HepG2 (cell line): ENCODE measurements at regions not wholly inside any gene's neighbourhood (a gene's known extent, or its start where the extent isn't known, plus 50 kb on each side); places are given as distances from the start of the nearest gene placed in this dataset.

Source experiments
- ATAC-seq: fragments of 200-7000 bp; cut with Tn5 transposase; 3 replicates; pipeline ENCODE4 v1.9.1; 2020; ENCODE audit warnings: mild to moderate bottlenecking, moderate library complexity
- BruUV-seq: library from RNA; stranded (reverse); fragments of 400-500 nt; replicated peaks from 2 replicates; lab custom pipeline; 2021; lab: Mats Ljungman, UMichigan
- CTCF ChIA-PET: fragments of 300-600 bp; formaldehyde crosslinking; extraction: SDS; loops from one replicate; lab custom pipeline; 2021; ENCODE audit warnings: low total read pairs, inconsistent platforms, low intra/inter-chr PET ratio; lab: Yijun Ruan, JAX
- POLR2A ChIA-PET: fragments of 350-600 bp; sonication (Branson Sonifier 250); formaldehyde crosslinking; loops from one replicate; lab custom pipeline; 2020; ENCODE audit warnings: antibody characterized with exemption, inconsistent platforms; lab: Yijun Ruan, JAX
- DNase-seq: peaks from one replicate; pipeline ENCODE4 v3.0.0-alpha.2; 2015; ENCODE audit warnings: low spot score
- FAIRE-seq: peaks from 3 replicates; lab custom pipeline; 2011; peaks lifted over from hg19 to GRCh38; lab: Jason Lieb, UNC
- H2AFZ ChIP-seq: one replicate; pipeline ENCODE4 v1.6.1; 2011; ENCODE audit warnings: low read length, inconsistent platforms
- H3K27ac ChIP-seq: fragments of 300-600 bp; 3 replicates; pipeline ENCODE4 v1.8.0; 2011; ENCODE audit warnings: mixed run types, mild to moderate bottlenecking, mixed read lengths, low read length, inconsistent platforms; ENCODE audit not compliant: insufficient read depth; ENCODE audit errors: extremely low read length
- H3K27me3 ChIP-seq, 2 experiments: fragments of 200-600 bp in 1 of 2; 2 replicates in 1 of 2; 3 replicates in 1 of 2; pipeline versions ENCODE4 v1.6.0 to v1.8.0; 2011; ENCODE audit warnings: low read length in 2 of 2, mild to moderate bottlenecking in 2 of 2, moderate library complexity in 2 of 2, inconsistent platforms in 1 of 2; ENCODE audit not compliant: insufficient read depth in 2 of 2, control insufficient read depth in 1 of 2
- H3K36me3 ChIP-seq, 2 experiments: fragments of 200-600 bp in 1 of 2; replicated peaks in 1 of 2; 2 replicates in 1 of 2; 3 replicates in 1 of 2; pipeline versions ENCODE4 v1.5.1 to v1.8.0; 2011; ENCODE audit warnings: low read length in 2 of 2, inconsistent platforms in 1 of 2; ENCODE audit not compliant: insufficient read depth in 2 of 2, control insufficient read depth in 1 of 2
- H3K4me1 ChIP-seq: 2 replicates; pipeline ENCODE4 v1.5.1; 2012; ENCODE audit warnings: low read length, inconsistent platforms; ENCODE audit not compliant: insufficient read depth
- H3K4me2 ChIP-seq: 2 replicates; pipeline ENCODE4 v1.6.0; 2011; ENCODE audit warnings: low read depth, low read length, inconsistent platforms
- H3K4me3 ChIP-seq, 3 experiments: fragments of 200-600 bp in 1 of 3; sonication (generic), shearing (Covaris generic) in 1 of 3; replicated peaks in 1 of 3; 2 replicates each; pipeline ENCODE4 v1.5.1; 2011 to 2016; ENCODE audit warnings: low read length in 3 of 3, inconsistent platforms in 2 of 3, low read depth in 2 of 3, mild to moderate bottlenecking in 2 of 3, control low read depth in 1 of 3, mixed read lengths in 1 of 3; ENCODE audit not compliant: insufficient read depth in 1 of 3
- H3K79me2 ChIP-seq: one replicate; pipeline ENCODE4 v1.6.1; 2011; ENCODE audit warnings: low read length, inconsistent platforms; ENCODE audit not compliant: insufficient read depth
- H3K9ac ChIP-seq: 2 replicates; pipeline ENCODE4 v1.6.0; 2011; ENCODE audit warnings: mild to moderate bottlenecking, low read depth, low read length, inconsistent platforms; ENCODE audit not compliant: insufficient read depth
- H3K9me3 ChIP-seq: 2 replicates; pipeline ENCODE4 v1.5.1; 2012; ENCODE audit warnings: mild to moderate bottlenecking, low read length
- H4K20me1 ChIP-seq: 2 replicates; pipeline ENCODE4 v1.6.0; 2011; ENCODE audit warnings: inconsistent platforms, mild to moderate bottlenecking, low read length, moderate library complexity; ENCODE audit not compliant: insufficient read depth
- HDAC2 ChIP-seq: sonication (generic); formaldehyde crosslinking; IDR thresholded peaks from 2 replicates; pipeline ENCODE4 v1.4.0; 2020; ENCODE audit warnings: missing genetic modification reagents
- HNRNPH1 ChIP-seq: fragments of 200-400 bp; formaldehyde crosslinking; optimal IDR thresholded peaks from 2 replicates; pipeline ENCODE3; 2017; ENCODE audit warnings: mild to moderate bottlenecking, low read depth, low read length
- MIER2 ChIP-seq: IDR thresholded peaks from 2 replicates; pipeline ENCODE4 v1.6.1; 2016; ENCODE audit warnings: missing biosample characterization, missing genetic modification reagents
- NBN ChIP-seq: fragments of 450-650 bp; conservative IDR thresholded peaks from 2 replicates; pipeline ENCODE4 v1.6.1; 2017
- SRSF4 ChIP-seq: fragments of 200-400 bp; formaldehyde crosslinking; IDR thresholded peaks from one replicate; pipeline ENCODE4 v1.6.1; 2018; ENCODE audit warnings: mild to moderate bottlenecking, low read depth, low read length, moderate library complexity; ENCODE audit not compliant: poor library complexity, severe bottlenecking
- ZNF34 ChIP-seq: sonication (generic); formaldehyde crosslinking; IDR thresholded peaks from 2 replicates; pipeline ENCODE4 v1.4.0; 2020; ENCODE audit warnings: mild to moderate bottlenecking, missing genetic modification reagents, borderline replicate concordance
- ZNF414 ChIP-seq: sonication (generic); formaldehyde crosslinking; IDR thresholded peaks from 2 replicates; pipeline ENCODE4 v1.5.0; 2020; ENCODE audit warnings: missing genetic modification reagents
- WGBS: methylation state at CpG from one replicate; pipeline ENCODE4 v1.1.6; 2017; ENCODE audit warnings: low lambda C conversion rate; 5-methylcytosine and 5-hydroxymethylcytosine counted together
- in situ Hi-C: cut with HindIII; loops from 2 replicates; pipeline ENCODE4 v1.10.0; 2017; ENCODE audit warnings: low pct_unique_long_range_greater_than_20kb; ENCODE audit not compliant: extremely low pct_ligation_motif_present
- intact Hi-C: fragments of 100-400 bp; cut with micrococcal nuclease; formaldehyde crosslinking; loops from one replicate; pipeline ENCODE4 v1.10.0; 2022; ENCODE audit not compliant: unreplicated experiment
- TF ChIP-seq, protein P1 (sequence below): IDR thresholded peaks from 2 replicates; pipeline ENCODE4 v1.6.1; 2016; ENCODE audit warnings: missing biosample characterization, missing genetic modification reagents, low read depth

DNA sequence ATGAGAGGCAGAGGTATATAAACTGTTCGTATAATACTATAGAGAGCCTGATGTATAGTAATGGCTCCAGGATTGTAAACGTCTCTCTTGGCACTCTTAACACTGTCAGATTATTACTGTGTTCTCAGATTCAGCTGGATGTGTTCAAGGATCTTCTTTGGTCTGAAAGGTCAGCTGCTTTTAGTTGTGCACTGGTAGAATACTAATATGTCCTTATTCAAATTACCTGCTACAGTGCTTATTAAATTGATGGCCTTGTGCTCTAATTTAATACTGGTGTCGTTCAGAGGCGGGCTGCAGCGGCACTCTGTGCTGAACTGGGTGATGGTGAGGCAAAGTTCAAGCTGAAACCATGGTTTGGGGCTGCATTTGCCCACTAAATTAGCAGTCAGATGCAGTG is 216.7 kb upstream of the ARRDC3 start:
- no peaks in the 10 kb centered on the region for H3K4me1 ChIP-seq
- POLR2A ChIA-PET = no interaction called here
- no peak overlapping the region for H3K27ac ChIP-seq
- no peak overlapping the region for H3K9ac ChIP-seq
- no peak for FAIRE-seq
- no peaks in the 10 kb centered on the region for H3K36me3 ChIP-seq
- in situ Hi-C loops = no loop called here
- TF ChIP-seq HDAC2 (CRISPR knock-in tag) (no peak), NBN (no peak), MIER2 (CRISPR knock-in tag) (no peak), ZNF414 (no peak), ZNF34 (CRISPR knock-in tag) (no peak), SRSF4 (no peak), HNRNPH1 (no peak)
- TF ChIP-seq, protein P1, sequence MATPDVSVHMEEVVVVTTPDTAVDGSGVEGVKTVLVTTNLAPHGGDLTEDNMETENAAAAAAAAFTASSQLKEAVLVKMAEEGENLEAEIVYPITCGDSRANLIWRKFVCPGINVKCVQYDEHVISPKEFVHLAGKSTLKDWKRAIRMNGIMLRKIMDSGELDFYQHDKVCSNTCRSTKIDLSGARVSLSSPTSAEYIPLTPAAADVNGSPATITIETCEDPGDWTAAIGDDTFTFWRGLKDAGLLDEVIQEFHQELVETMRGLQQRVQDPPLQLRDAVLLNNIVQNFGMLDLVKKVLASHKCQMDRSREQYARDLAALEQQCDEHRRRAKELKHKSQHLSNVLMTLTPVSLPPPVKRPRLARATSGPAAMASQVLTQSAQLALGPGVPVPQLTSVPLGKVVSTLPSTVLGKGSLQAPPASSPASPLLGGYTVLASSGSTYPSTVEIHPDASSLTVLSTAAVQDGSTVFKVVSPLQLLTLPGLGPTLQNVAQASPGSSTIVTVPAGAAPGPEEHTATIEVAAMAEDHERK (CRISPR knock-in tag) = no peak
- TF ChIP-seq, all 625 proteins: peak for 0
- Histone ChIP-seq H3K9me3 (no peaks in the 10 kb centered on the region; the same call in 1 of the 2 replicates), H3K4me3 (no peak overlapping the region), H2AFZ (no peak overlapping the region), H3K27me3 (no peaks in the 10 kb centered on the region), H3K4me2 (no peak overlapping the region), H3K79me2 (no peaks in the 10 kb centered on the region), H4K20me1 (no peaks in the 10 kb centered on the region)
- ATAC-seq (no peak), DNase-seq (no peak)
- CTCF ChIA-PET = no interaction called here
- intact Hi-C loops = no loop called here
- BruUV-seq = no TSS peak
- WGBS = 2% methylated on average over 5 of the region's 5 CpGs
